ENCODE measurements at regions not wholly inside any gene's neighbourhood (a gene's known extent, or its start where the extent isn't known, plus 50 kb on each side); places are given as distances from the start of the nearest gene placed in this dataset.

GRCh38 chr15:46723308-46723707 lies 994.0 kb upstream of the SEMA6D start:
- TF ChIP-seq GATA3 (IDR thresholded peaks at IDR 0.05; ENCODE audit: low read depth, low read length) (no peak), GATA2 (IDR thresholded peaks at IDR 0.05; ENCODE audit: low read depth, low read length) (no peak)
